ENCODE measurements at regions not wholly inside any gene's neighbourhood (a gene's known extent, or its start where the extent isn't known, plus 50 kb on each side); places are given as distances from the start of the nearest gene placed in this dataset.

DNA sequence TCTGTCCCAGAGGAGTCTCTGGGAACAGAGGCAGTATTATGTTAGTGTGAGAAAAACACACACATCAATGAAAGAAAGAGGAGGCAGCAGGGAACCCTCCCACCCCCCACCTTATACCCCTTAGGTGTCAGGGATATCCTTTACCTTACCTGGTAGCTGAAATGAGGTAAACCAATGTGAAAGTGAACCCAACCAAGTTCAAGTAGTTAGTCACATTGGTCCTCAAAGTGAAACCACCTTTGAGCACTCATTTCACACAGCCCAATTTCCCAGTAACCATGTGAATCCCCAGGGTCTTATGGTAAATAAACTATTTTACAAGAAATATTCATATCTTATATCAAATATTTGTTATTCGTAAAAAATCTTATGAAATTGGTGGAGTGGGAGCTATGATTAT, 377.8 kb downstream of the LRATD1 start:
- TF ChIP-seq, protein P1, sequence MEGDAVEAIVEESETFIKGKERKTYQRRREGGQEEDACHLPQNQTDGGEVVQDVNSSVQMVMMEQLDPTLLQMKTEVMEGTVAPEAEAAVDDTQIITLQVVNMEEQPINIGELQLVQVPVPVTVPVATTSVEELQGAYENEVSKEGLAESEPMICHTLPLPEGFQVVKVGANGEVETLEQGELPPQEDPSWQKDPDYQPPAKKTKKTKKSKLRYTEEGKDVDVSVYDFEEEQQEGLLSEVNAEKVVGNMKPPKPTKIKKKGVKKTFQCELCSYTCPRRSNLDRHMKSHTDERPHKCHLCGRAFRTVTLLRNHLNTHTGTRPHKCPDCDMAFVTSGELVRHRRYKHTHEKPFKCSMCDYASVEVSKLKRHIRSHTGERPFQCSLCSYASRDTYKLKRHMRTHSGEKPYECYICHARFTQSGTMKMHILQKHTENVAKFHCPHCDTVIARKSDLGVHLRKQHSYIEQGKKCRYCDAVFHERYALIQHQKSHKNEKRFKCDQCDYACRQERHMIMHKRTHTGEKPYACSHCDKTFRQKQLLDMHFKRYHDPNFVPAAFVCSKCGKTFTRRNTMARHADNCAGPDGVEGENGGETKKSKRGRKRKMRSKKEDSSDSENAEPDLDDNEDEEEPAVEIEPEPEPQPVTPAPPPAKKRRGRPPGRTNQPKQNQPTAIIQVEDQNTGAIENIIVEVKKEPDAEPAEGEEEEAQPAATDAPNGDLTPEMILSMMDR (IDR thresholded peaks at IDR 0.05): no peak
- no peak for TF ChIP-seq POLR2A (IDR thresholded peaks at IDR 0.05)
